NCI-H1694 (cell line): ENCODE measurements at regions not wholly inside any gene's neighbourhood (a gene's known extent, or its start where the extent isn't known, plus 50 kb on each side); places are given as distances from the start of the nearest gene placed in this dataset.

Experiments used
- DNase-seq: peaks from one replicate; lab custom pipeline; 2025; lab: John Stamatoyannopoulos, UW

GRCh38 chr1:218717575-218717974 lies 372.4 kb downstream of the TGFB2 start:
- DNase-seq, result no peak

DNA sequence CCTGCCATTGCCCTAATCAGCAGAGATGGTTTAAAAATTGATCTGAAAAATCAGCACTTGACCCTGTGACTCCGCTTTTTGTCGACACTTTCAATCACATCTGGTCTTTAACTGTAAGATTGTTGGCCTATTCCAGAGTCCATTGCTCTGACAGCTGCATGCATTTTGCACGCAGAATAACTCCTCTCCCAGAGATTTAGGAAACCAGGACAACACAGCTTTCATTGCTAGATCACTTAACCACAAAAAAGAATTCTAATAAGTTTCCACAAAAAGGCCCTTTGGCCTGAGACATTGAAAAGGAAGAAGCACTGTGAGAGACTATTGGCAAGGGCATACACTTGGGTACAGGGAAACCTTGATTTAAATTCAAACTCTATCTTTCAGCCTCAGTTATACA lies 373.1 kb downstream of the TGFB2 start:
- no peak for DNase-seq

DNA sequence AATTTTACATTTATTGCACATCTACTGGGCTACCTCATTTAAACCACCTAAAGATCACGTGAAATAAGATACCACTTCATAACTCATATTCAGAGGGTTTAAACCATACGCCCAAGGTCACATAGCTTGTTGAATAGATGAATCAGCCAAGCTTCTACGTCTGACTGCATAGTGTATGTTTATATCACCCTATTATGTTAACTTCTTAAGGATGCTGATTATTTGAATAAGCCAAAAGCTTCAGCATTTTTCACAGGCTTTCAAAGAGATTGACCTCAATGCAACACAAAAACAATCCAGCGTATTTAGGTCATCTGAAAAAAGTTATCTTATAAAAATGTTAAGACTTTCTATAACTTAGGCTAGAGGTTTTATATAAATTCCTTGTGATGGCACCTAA lies 373.8 kb downstream of the TGFB2 start:
- no peak for DNase-seq

DNA sequence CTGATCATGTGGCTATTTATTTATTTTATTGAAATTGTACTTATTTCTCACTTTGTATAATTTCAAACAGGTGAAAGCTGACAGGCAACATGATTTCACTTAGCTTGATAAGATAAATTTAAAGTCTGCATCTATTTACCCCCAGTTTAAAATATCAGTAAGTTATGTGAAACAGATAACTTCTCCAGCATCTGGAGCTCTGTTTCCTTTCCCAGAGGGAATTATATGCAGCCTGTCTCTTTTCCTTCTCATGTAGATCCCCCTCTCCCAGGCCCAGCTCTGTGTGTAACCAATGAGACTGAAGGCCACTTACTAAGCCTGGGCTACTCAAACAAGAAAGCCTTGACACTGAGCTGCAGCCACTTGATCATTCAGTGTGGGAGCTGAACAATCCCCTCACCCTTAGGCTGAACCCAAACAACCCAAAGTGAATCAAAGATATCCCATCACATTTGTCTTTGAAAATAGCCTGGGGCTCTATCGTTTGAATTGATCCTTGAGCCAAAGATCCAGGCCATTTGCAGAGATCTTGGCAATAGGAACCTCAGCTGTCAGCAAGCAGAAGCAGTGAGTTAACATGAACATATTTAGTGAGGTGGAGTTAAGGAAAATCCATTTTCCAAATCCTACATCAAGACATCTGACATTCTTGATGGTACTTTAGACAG lies 383.9 kb downstream of the TGFB2 start:
- DNase-seq, result no peak

- DNase-seq, result no peak
Observed at GRCh38 chr1:218735436-218736032, 390.4 kb downstream of the TGFB2 start.

DNA sequence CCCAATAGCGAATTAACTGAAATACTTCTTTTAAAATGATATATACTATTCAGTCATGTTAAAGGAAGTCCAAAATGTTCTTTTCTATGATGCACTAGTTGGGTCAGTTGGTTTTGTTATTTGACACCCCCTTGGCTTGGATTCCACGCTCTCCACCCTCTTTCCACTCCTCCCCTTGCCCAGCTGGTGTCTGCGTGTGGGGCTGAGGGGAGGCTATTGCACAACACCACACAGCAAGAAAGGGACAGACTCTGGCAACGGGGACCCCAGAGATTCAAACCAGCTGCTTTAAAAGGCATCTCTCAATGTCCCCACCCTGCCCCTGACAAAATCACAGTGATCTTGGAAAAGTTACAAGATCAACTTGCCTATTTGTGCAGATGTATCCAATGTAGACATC lies 394.3 kb downstream of the TGFB2 start:
- DNase-seq, result no peak

DNA sequence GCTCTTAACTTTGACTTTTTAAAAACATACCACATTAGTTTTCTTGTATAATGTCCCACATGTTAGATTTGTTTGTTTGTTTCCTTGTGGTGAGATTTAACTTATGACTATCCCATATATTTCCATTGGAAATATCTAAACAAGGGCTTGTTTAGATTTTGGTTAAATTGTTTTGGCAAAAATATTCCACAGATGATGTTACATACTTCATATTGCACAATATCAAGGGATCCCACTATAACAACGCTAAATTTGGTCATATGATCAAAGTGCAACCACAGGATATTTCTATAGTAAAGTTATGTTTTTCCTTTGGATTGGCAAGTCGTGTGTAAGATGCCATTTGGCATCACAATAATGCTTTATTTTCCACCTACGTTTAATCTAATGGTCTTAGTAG lies 396.7 kb downstream of the TGFB2 start:
- no peak for DNase-seq

- DNase-seq, result no peak
Observed at GRCh38 chr1:218742467-218743262, 397.5 kb downstream of the TGFB2 start.

- no peak for DNase-seq
Observed at GRCh38 chr1:218743861-218744505, 398.8 kb downstream of the TGFB2 start.

DNA sequence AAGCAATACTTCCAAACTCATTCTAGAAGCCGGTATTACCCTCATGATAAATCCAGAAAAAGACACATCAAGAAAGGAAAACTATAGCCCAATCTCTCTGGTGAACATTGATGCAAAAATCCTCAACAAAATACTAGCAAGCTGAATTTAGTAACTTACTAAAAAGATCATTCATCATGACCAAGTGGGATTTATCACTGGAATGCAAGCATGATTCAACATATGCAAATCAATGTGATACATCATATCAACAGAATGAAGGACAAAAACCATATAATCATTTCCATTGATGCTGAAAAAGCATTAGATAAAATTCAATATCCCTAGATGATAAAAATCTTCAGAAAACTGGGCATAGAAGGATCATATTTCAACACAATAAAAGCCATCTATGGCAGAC lies 402.9 kb downstream of the TGFB2 start:
- DNase-seq, result no peak

GRCh38 chr1:218750216-218750970 lies 405.3 kb downstream of the TGFB2 start:
- DNase-seq, result no peak

- DNase-seq, result no peak
Observed at GRCh38 chr1:218751208-218751948, 406.2 kb downstream of the TGFB2 start.

- no peak for DNase-seq
Observed at GRCh38 chr1:218752126-218752525, 407.0 kb downstream of the TGFB2 start.

- no peak for DNase-seq
Observed at GRCh38 chr1:218754477-218754876, 409.3 kb downstream of the TGFB2 start.

DNA sequence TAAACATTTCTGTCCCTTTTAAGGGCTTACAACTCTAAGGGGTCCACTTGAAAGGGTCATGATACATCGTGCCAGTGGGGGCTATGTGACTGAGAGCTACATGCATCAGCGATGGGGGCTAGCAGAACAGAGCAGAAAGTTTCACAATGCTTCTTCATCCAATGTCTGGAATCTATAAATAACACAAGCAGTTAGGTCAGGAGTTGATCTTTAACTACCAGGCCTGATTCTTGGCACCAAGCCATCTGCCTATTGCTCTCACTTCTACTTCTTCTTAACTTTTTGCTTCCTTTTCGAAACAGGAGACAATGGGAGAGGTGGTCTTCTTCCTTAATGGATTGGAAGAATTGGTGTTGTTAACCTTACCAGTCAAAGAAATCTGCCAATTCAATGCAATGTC lies 410.0 kb downstream of the TGFB2 start:
- no peak for DNase-seq

DNA sequence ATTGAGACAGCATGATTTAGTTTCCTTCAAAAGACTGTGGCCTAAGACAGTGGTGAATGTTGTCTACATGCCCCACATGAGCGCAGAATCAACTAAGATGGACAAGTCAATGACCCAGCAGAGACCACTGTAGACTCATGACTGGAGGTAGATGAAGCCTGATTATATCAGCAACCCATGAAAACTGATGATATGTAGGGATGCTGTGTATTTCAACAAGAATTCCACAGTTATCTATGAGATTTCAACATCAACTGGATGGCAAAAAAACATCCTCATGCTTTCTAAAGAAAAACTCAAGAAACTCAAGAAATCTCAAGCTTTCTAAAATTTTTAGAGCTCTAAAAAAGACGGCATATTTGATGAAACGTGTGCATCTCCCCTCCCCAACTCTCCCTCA lies 413.9 kb upstream of the LYPLAL1 start:
- DNase-seq, result no peak

DNA sequence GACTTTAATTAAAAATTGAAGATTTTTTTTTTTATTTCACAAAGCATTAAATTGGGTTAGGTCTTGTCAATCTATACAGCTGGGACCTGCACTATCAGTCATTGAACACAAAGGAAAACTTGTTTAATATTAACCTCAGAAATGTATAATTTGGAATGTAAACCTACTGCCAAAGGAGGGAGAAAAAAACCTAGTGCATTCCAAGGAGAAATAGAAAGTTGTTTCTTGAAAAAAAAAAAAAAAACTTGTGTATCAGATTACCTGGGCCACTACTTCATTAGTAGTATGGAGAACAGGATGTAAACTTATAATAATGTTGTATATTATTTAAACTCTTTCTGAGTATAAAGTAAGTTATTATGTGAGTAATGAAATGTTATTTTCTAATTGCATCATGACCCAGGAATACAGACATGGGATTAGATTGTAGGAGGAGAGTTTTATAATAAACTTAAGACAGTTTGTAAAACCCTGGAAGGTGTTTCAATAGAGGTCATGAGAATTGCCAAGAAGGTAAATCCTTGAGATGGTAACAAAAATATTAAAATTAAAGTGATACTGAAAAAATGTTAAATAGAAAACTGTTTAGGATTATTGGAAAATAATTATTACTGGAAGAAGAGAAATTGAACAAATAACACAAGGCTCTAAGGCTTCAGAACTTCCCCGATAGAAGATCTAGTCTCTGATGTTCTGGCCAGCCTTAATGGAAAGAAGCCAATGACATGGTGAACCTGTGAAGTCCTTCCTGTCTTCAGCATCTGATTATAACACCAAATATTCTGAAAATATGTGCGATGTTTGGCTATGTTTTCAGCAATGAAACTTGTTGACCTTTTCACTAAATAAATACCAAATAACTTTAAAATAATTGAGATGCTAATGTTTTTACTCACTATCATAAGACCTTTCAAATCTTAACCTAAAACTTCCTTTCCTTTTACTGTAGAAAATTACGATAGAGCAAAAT lies 412.8 kb upstream of the LYPLAL1 start:
- no peak for DNase-seq

- no peak for DNase-seq
Observed at GRCh38 chr1:218763538-218763937, 410.1 kb upstream of the LYPLAL1 start.

GRCh38 chr1:218765753-218766152 lies 407.9 kb upstream of the LYPLAL1 start:
- DNase-seq, result no peak

DNA sequence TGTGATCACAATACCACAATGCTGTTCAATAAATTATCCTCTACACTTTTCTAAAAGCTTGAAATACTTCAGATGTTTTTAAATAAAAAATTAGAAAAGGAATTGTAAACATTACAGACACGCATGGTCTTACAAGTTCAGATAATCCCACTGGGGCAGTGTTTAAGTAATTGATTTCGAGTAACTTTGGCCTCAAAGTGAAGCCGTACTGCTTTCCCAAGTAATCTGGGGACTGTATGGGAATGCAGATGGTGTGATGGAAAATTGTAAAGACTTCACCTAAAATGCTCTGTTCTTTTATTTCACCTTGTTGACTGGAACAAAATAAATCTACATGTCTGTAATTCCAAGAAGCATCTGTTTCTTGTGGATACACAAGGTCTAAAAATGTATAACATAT lies 401.7 kb upstream of the LYPLAL1 start:
- DNase-seq, result no peak
